ENCODE measurements at regions not wholly inside any gene's neighbourhood (a gene's known extent, or its start where the extent isn't known, plus 50 kb on each side); places are given as distances from the start of the nearest gene placed in this dataset.

DNA sequence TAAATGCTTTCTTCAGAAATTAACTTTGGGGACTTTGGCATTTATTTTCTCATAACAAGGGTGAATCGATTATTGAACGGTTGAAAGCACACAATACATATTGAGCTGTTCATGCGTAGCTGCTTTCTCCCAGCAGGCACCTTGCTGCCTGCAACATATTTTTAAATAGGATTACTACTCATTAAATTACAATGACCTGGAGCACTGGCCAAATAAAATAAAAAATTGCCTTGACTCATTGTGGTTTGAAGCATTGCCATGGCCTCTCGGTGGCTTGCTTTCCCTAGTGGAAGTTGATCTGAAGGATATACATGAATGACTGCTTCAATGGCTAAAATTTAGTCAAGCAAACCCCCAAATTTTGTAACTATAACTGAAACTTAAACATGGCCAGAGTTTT lies 181.6 kb upstream of the NUDT12 start:
- CTCF ChIA-PET: no interaction called here
- H3K9me3 ChIP-seq (ENCODE audit: control insufficient read depth in 1 of 2, insufficient read depth in 1 of 2, low read depth in 1 of 2, low read length in 2 of 2): no peaks in the 10 kb centered on the region
- H3K4me1 ChIP-seq (ENCODE audit: control insufficient read depth in 1 of 2, insufficient read depth in 2 of 2, low read length in 2 of 2): no peaks in the 10 kb centered on the region
- intact Hi-C loops (cut with micrococcal nuclease): no loop called here
- H3K79me2 ChIP-seq (ENCODE audit: insufficient read depth, low read length): no peaks in the 10 kb centered on the region
- no peak overlapping the region for H3K27ac ChIP-seq (ENCODE audit: low read depth, low read length)
- RAD21 ChIA-PET (ENCODE audit: low non-redundant PET in 1 of 2, low total read pairs in 2 of 2, uncharacterized antibody in 2 of 2, unreplicated experiment in 2 of 2): no interaction called here
- no peak for ATAC-seq
- H3K9me2 ChIP-seq (ENCODE audit: insufficient read depth): no peaks in the 10 kb centered on the region
- H3K36me3 ChIP-seq (ENCODE audit: control insufficient read depth in 1 of 2, insufficient read depth in 2 of 2, low read length in 2 of 2): no peaks in the 10 kb centered on the region
- no peak overlapping the region for H3K4me3 ChIP-seq (replicated peaks in 1 of 2; ENCODE audit: low read depth in 1 of 2, low read length in 2 of 2)
- TF ChIP-seq ELF1 (IDR thresholded peaks at IDR 0.05; ENCODE audit: borderline replicate concordance, low read depth) (no peak), POLR2A (IDR thresholded peaks at IDR 0.05; ENCODE audit: borderline replicate concordance, extremely low read depth, insufficient read depth, insufficient read length) (no peak), SP1 (IDR thresholded peaks at IDR 0.05; ENCODE audit: low read depth) (no peak), EGR1 (IDR thresholded peaks at IDR 0.05; ENCODE audit: low read depth) (no peak), CEBPB (IDR thresholded peaks at IDR 0.05; ENCODE audit: low read depth) (no peak), SIN3A (IDR thresholded peaks at IDR 0.05; ENCODE audit: low read depth) (no peak), JUND (IDR thresholded peaks at IDR 0.05) (no peak), ATF3 (IDR thresholded peaks at IDR 0.05) (no peak), FOSL1 (IDR thresholded peaks at IDR 0.05; ENCODE audit: low read depth) (no peak), EZH2 (IDR thresholded peaks at IDR 0.05) (no peak), POLR2AphosphoS5 (IDR thresholded peaks at IDR 0.05; ENCODE audit: low read depth, low read length) (no peak), MAX (IDR thresholded peaks at IDR 0.05) (no peak), REST (IDR thresholded peaks at IDR 0.05; ENCODE audit: low read depth) (no peak), EZH2phosphoT487 (IDR thresholded peaks at IDR 0.05; ENCODE audit: borderline replicate concordance) (no peak), CBX3 (IDR thresholded peaks at IDR 0.05; ENCODE audit: low read depth) (no peak), SRF (IDR thresholded peaks at IDR 0.05; ENCODE audit: low read depth) (no peak), YY1 (IDR thresholded peaks at IDR 0.05; ENCODE audit: extremely low read depth, insufficient replicate concordance, low read depth, low read length) (no peak), ZFX (IDR thresholded peaks at IDR 0.05) (no peak)
- TF ChIP-seq, protein P1, sequence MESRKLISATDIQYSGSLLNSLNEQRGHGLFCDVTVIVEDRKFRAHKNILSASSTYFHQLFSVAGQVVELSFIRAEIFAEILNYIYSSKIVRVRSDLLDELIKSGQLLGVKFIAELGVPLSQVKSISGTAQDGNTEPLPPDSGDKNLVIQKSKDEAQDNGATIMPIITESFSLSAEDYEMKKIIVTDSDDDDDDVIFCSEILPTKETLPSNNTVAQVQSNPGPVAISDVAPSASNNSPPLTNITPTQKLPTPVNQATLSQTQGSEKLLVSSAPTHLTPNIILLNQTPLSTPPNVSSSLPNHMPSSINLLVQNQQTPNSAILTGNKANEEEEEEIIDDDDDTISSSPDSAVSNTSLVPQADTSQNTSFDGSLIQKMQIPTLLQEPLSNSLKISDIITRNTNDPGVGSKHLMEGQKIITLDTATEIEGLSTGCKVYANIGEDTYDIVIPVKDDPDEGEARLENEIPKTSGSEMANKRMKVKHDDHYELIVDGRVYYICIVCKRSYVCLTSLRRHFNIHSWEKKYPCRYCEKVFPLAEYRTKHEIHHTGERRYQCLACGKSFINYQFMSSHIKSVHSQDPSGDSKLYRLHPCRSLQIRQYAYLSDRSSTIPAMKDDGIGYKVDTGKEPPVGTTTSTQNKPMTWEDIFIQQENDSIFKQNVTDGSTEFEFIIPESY (IDR thresholded peaks at IDR 0.05; ENCODE audit: extremely low read depth, insufficient replicate concordance, low read length): no peak
- TF ChIP-seq, protein P2, sequence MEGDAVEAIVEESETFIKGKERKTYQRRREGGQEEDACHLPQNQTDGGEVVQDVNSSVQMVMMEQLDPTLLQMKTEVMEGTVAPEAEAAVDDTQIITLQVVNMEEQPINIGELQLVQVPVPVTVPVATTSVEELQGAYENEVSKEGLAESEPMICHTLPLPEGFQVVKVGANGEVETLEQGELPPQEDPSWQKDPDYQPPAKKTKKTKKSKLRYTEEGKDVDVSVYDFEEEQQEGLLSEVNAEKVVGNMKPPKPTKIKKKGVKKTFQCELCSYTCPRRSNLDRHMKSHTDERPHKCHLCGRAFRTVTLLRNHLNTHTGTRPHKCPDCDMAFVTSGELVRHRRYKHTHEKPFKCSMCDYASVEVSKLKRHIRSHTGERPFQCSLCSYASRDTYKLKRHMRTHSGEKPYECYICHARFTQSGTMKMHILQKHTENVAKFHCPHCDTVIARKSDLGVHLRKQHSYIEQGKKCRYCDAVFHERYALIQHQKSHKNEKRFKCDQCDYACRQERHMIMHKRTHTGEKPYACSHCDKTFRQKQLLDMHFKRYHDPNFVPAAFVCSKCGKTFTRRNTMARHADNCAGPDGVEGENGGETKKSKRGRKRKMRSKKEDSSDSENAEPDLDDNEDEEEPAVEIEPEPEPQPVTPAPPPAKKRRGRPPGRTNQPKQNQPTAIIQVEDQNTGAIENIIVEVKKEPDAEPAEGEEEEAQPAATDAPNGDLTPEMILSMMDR (IDR thresholded peaks at IDR 0.05 in 2 of 3, conservative IDR thresholded peaks at IDR 0.05 in 1 of 3; ENCODE audit: borderline replicate concordance in 1 of 3, insufficient read depth in 1 of 3, low read depth in 2 of 3, low read length in 2 of 3): no peak
- no peaks in the 10 kb centered on the region for H4K20me1 ChIP-seq (ENCODE audit: insufficient read depth)
- POLR2A ChIA-PET: no interaction called here
- H3K27me3 ChIP-seq (ENCODE audit: insufficient read depth, low read length): no peaks in the 10 kb centered on the region
- H2AFZ ChIP-seq (ENCODE audit: low read depth, low read length, poor library complexity, severe bottlenecking): no peak overlapping the region
- H3K4me2 ChIP-seq (ENCODE audit: low read length): no peak overlapping the region
- no peak for DNase-seq (ENCODE audit: low read depth, low spot score)
- no TSS peak for BruUV-seq (replicated peaks)
- no peak overlapping the region for H3K9ac ChIP-seq (ENCODE audit: low read length)

All from HCT116 (cell line).